ENCODE measurements at regions not wholly inside any gene's neighbourhood (a gene's known extent, or its start where the extent isn't known, plus 50 kb on each side); places are given as distances from the start of the nearest gene placed in this dataset.

DNA sequence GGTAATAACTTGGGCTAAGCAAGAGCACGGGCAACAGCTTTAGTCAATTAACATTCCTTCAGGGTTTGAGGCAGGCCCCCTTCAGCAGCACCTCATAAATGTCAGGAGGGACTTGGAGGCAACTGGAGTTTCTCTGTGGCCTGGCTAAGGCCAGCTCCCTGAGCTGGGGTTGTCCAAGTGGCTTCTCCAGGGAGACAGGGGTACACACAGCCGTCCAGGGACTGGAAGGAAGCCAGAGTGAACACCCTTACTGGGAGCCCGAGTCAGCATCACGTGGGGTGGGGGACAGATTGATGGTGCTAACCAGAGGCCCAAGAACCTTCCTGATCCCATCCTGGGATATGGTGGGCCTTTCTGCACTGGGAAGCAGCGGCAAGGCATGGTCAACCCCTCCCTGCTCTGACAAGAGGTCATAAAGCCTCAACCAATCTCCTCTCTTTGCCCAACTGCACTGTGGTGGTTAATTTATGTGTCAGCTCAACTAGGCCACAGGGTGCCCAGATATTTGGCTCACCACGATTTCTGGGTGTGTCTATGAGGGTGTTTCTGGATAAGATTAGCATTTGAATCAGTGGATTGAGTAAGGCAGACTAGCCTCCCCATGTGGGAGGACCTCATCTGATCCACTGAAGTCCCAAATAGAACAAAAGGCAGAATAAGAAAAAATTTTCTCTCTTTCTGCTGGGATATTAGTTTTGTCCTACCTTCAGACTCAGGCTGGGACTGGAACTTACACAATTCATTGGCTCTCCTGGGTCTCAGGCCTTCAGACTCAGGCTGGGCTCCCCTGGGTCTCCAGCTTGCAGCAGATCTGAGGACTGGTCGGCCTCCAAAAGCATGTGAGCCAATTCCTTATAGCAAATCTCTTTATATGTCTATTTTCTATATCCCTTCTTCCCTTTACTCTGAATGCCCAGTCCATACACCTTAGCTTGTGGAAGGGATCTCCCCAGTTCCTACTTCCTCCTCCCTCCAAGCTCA is 127.2 kb upstream of the LARP1 start:
- TF ChIP-seq CEBPB (IDR thresholded peaks at IDR 0.05): no peak
- no peak for TF ChIP-seq FOXM1 (IDR thresholded peaks at IDR 0.05; ENCODE audit: borderline replicate concordance, low read depth)
- no peak for TF ChIP-seq YY1 (IDR thresholded peaks at IDR 0.05; ENCODE audit: low read depth)
- no peak for TF ChIP-seq NFIC (IDR thresholded peaks at IDR 0.05)
- TF ChIP-seq, protein P1, sequence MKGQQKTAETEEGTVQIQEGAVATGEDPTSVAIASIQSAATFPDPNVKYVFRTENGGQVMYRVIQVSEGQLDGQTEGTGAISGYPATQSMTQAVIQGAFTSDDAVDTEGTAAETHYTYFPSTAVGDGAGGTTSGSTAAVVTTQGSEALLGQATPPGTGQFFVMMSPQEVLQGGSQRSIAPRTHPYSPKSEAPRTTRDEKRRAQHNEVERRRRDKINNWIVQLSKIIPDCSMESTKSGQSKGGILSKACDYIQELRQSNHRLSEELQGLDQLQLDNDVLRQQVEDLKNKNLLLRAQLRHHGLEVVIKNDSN (IDR thresholded peaks at IDR 0.05): no peak
- TF ChIP-seq TCF12 (IDR thresholded peaks at IDR 0.05; ENCODE audit: low read depth): no peak
- TF ChIP-seq CREB1 (IDR thresholded peaks at IDR 0.05; ENCODE audit: low read depth): no peak
- TF ChIP-seq RAD21 (IDR thresholded peaks at IDR 0.05; ENCODE audit: low read depth): no peak
- TF ChIP-seq, protein P2, sequence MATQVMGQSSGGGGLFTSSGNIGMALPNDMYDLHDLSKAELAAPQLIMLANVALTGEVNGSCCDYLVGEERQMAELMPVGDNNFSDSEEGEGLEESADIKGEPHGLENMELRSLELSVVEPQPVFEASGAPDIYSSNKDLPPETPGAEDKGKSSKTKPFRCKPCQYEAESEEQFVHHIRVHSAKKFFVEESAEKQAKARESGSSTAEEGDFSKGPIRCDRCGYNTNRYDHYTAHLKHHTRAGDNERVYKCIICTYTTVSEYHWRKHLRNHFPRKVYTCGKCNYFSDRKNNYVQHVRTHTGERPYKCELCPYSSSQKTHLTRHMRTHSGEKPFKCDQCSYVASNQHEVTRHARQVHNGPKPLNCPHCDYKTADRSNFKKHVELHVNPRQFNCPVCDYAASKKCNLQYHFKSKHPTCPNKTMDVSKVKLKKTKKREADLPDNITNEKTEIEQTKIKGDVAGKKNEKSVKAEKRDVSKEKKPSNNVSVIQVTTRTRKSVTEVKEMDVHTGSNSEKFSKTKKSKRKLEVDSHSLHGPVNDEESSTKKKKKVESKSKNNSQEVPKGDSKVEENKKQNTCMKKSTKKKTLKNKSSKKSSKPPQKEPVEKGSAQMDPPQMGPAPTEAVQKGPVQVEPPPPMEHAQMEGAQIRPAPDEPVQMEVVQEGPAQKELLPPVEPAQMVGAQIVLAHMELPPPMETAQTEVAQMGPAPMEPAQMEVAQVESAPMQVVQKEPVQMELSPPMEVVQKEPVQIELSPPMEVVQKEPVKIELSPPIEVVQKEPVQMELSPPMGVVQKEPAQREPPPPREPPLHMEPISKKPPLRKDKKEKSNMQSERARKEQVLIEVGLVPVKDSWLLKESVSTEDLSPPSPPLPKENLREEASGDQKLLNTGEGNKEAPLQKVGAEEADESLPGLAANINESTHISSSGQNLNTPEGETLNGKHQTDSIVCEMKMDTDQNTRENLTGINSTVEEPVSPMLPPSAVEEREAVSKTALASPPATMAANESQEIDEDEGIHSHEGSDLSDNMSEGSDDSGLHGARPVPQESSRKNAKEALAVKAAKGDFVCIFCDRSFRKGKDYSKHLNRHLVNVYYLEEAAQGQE (IDR thresholded peaks at IDR 0.05; ENCODE audit: low read depth): no peak
- no peak for TF ChIP-seq ZBTB7A (IDR thresholded peaks at IDR 0.05; ENCODE audit: low read depth)
- TF ChIP-seq, protein P3, sequence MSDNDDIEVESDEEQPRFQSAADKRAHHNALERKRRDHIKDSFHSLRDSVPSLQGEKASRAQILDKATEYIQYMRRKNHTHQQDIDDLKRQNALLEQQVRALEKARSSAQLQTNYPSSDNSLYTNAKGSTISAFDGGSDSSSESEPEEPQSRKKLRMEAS (IDR thresholded peaks at IDR 0.05): no peak
- no peak for TF ChIP-seq EGR1 (IDR thresholded peaks at IDR 0.05)
- no peak for TF ChIP-seq EP300 (IDR thresholded peaks at IDR 0.05; ENCODE audit: borderline replicate concordance)
- no peak for TF ChIP-seq TAF1 (IDR thresholded peaks at IDR 0.05; ENCODE audit: low read depth)
- no peak for TF ChIP-seq TEAD4 (IDR thresholded peaks at IDR 0.05)

DNA sequence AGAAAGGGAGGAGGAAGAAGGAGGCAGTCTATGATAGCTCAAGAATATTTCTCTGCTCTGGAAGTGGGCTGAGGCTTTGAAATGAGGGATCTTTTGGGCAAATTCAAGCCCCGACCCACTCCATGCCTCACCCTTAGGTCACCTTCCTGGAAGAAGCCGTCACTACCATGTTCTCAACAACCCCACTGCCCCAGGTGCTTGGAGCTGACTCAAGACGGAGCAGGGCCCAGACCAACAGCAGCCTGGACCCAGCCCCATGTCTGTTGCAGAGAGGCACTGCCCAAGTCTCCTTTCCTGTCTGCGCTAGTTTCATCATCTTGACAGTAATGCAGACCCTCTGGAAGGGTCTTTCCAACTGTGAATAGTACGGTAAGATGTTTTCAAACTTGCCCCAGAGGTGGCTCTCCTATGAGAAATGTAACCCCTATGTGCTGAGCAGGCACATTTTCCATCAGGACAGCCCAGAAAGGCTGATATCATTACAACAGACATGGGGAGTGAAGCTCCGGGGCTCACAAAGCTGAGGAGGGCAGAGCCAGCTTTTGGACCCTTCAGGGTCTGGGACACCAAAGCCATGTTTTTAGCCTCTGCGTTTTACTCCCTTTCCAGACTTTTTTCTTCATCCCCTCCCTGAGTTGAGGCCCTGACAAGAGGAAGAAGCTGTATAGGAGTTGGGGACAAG is 128.2 kb upstream of the LARP1 start:
- TF ChIP-seq CREB1 (IDR thresholded peaks at IDR 0.05; ENCODE audit: low read depth) (no peak), CEBPB (IDR thresholded peaks at IDR 0.05) (no peak), TAF1 (IDR thresholded peaks at IDR 0.05; ENCODE audit: low read depth) (no peak), FOXM1 (IDR thresholded peaks at IDR 0.05; ENCODE audit: borderline replicate concordance, low read depth) (no peak), TCF12 (IDR thresholded peaks at IDR 0.05; ENCODE audit: low read depth) (no peak), YY1 (IDR thresholded peaks at IDR 0.05; ENCODE audit: low read depth) (no peak), NFIC (IDR thresholded peaks at IDR 0.05) (no peak), TEAD4 (IDR thresholded peaks at IDR 0.05) (no peak), EP300 (IDR thresholded peaks at IDR 0.05; ENCODE audit: borderline replicate concordance) (no peak)
- TF ChIP-seq, protein P2 (IDR thresholded peaks at IDR 0.05; ENCODE audit: low read depth): no peak

DNA sequence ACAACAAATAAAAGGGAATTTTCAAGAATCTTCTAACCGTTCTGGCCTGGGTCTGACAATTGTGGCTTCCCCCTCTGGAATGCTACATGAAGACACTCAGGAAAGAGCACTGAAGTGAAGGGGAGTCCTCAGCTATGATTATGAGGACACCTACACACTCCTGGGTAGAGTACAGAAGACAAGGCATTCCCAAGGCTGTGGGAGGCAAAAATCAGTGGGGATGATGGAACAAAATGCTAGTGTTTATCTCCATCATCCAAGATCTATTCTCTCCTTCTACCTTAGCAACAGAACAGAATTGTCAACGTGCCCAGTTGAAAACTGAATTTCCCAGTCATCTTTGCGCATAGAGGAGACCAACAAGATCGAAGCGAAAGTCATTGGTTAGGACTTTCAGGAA is 130.1 kb upstream of the LARP1 start:
- TF ChIP-seq NFIC (IDR thresholded peaks at IDR 0.05): no peak
- TF ChIP-seq YY1 (IDR thresholded peaks at IDR 0.05; ENCODE audit: low read depth): no peak
- TF ChIP-seq CREB1 (IDR thresholded peaks at IDR 0.05; ENCODE audit: low read depth): no peak
- no peak for TF ChIP-seq ZBTB7A (IDR thresholded peaks at IDR 0.05; ENCODE audit: low read depth)
- no peak for TF ChIP-seq CEBPB (IDR thresholded peaks at IDR 0.05)
- TF ChIP-seq RAD21 (IDR thresholded peaks at IDR 0.05; ENCODE audit: low read depth): no peak
- TF ChIP-seq TAF1 (IDR thresholded peaks at IDR 0.05; ENCODE audit: low read depth): no peak
- TF ChIP-seq, protein P1 (IDR thresholded peaks at IDR 0.05): no peak
- TF ChIP-seq EP300 (IDR thresholded peaks at IDR 0.05; ENCODE audit: borderline replicate concordance): no peak
- TF ChIP-seq, protein P2 (IDR thresholded peaks at IDR 0.05; ENCODE audit: low read depth): no peak
- TF ChIP-seq EGR1 (IDR thresholded peaks at IDR 0.05): no peak
- TF ChIP-seq, protein P3 (IDR thresholded peaks at IDR 0.05): no peak
- TF ChIP-seq TEAD4 (IDR thresholded peaks at IDR 0.05): no peak
- no peak for TF ChIP-seq FOXM1 (IDR thresholded peaks at IDR 0.05; ENCODE audit: borderline replicate concordance, low read depth)
